DND-41 (cell line): ENCODE measurements at regions not wholly inside any gene's neighbourhood (a gene's known extent, or its start where the extent isn't known, plus 50 kb on each side); places are given as distances from the start of the nearest gene placed in this dataset.

Experiments used
- CTCF ChIP-seq: IDR thresholded peaks from 2 replicates; pipeline ENCODE4 v1.5.1; 2012; ENCODE audit warnings: borderline replicate concordance, low read length, moderate library complexity, mild to moderate bottlenecking; ENCODE audit not compliant: poor library complexity, severe bottlenecking; ENCODE audit errors: extremely low read depth
- EZH2 ChIP-seq: IDR thresholded peaks from 3 replicates; pipeline ENCODE4 v1.6.1; 2012; ENCODE audit warnings: borderline replicate concordance, low read depth, mild to moderate bottlenecking, moderate library complexity, low read length, inconsistent platforms; ENCODE audit not compliant: severe bottlenecking

- TF ChIP-seq CTCF (no peak), EZH2 (no peak)
Observed at GRCh38 chr17:72031219-72031884, 89.5 kb upstream of the SOX9 start.
